ENCODE measurements at regions not wholly inside any gene's neighbourhood (a gene's known extent, or its start where the extent isn't known, plus 50 kb on each side); places are given as distances from the start of the nearest gene placed in this dataset.

DNA sequence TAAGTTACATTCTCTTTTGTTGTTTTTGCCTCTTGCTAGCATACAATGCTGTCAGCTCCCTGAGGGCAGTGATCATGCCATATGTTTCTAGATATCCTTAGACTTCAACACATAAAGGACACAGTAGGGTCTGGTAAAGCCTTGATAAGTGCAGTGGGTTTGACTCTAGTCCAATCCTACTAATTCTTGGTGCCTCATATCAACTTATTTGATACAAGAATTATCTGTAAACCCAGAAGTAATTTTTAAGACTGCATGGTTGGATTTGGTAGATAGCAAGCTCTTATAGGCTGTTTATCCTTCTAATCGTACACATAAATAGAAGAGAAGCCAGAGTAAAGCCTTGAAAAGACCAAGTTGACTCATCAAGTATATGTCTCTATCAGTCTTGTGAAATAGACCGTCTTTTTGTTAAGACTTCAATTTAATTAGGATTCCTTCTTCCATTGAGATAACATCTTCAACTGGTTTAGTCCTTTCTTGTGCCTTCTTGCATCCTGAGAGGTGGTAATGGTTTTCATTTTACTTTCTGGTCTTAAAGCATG is 265.6 kb upstream of the CDIN1 start:
- Histone ChIP-seq H3K4me1 (no peaks in the 10 kb centered on the region), H3K4me3 (no peak overlapping the region), H3K27ac (no peak overlapping the region), H3K9me3 (peaks cover 0 to under 1% (median 0%) of the 10 kb centered on the region in 4 donors), H3K27me3 (no peaks in the 10 kb centered on the region), H3K36me3 (no peaks in the 10 kb centered on the region)
- TF ChIP-seq POLR2A (IDR thresholded peaks at IDR 0.05), result no peak
- TF ChIP-seq EP300 (IDR thresholded peaks at IDR 0.05), result no peak
- TF ChIP-seq, protein P1, sequence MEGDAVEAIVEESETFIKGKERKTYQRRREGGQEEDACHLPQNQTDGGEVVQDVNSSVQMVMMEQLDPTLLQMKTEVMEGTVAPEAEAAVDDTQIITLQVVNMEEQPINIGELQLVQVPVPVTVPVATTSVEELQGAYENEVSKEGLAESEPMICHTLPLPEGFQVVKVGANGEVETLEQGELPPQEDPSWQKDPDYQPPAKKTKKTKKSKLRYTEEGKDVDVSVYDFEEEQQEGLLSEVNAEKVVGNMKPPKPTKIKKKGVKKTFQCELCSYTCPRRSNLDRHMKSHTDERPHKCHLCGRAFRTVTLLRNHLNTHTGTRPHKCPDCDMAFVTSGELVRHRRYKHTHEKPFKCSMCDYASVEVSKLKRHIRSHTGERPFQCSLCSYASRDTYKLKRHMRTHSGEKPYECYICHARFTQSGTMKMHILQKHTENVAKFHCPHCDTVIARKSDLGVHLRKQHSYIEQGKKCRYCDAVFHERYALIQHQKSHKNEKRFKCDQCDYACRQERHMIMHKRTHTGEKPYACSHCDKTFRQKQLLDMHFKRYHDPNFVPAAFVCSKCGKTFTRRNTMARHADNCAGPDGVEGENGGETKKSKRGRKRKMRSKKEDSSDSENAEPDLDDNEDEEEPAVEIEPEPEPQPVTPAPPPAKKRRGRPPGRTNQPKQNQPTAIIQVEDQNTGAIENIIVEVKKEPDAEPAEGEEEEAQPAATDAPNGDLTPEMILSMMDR (IDR thresholded peaks at IDR 0.05), result no peak
- no peak for TF ChIP-seq POLR2AphosphoS5 (IDR thresholded peaks at IDR 0.05)
- DNase-seq, result no peak
- WGBS, 2 donors, result 72 to 84% methylated on average over 2 of the region's 2 CpGs
- intact Hi-C loops (cut with DNase I), result no loop called here

DNA sequence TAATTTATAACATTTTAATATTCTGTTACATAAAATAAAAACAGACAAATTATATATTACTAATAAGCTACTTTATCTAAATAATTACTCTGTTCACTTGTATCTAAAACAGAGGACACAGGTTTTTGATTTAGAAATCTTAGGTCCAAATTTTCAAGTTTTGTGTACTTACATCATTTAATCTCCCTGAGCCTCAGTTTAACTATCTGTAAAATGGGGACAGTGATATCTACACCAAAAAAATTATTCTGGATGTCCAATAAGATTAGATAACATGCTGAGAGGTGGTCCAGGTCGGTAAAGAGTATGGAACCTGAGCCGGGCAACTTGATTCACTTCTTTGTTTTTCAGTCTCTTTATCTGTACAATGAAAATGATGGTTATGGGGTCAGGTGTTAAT is 263.8 kb upstream of the CDIN1 start:
- intact Hi-C loops (cut with DNase I), result no loop called here
- H3K27me3 ChIP-seq, result no peaks in the 10 kb centered on the region
- WGBS, 2 donors, result 87 to 92% methylated on average over 2 of the region's 2 CpGs

DNA sequence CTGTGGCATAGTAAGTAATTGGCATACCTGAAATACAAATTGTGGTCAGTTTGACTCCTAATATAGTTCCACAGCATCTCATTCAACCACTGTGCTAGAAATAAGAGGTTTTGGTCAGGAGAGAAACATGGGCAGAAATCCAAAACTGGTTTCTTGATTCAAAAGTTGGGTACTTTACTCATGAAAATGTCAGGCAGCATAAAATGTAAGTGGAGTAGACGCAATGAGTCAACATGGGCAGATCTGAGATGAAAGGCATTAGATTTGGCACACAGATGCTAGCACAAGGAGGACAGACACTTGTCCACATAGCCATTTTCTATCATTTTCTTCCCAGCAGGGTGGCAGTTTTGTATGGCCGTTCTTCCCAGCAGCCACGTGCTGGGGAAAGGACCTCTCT is 255.8 kb upstream of the CDIN1 start:
- H3K9me3 ChIP-seq, result no peaks in the 10 kb centered on the region
- WGBS, 2 donors, result 76 to 93% methylated on average over 3 of the region's 3 CpGs
- H3K4me1 ChIP-seq, result no peaks in the 10 kb centered on the region
- H3K36me3 ChIP-seq, result no peaks in the 10 kb centered on the region
- no peak overlapping the region for H3K4me3 ChIP-seq
- no peak for DNase-seq
- intact Hi-C loops (cut with DNase I), result no loop called here
- H3K27me3 ChIP-seq, result no peaks in the 10 kb centered on the region
- no peak overlapping the region for H3K27ac ChIP-seq
- TF ChIP-seq POLR2AphosphoS5 (IDR thresholded peaks at IDR 0.05) (no peak), EP300 (IDR thresholded peaks at IDR 0.05) (no peak), POLR2A (IDR thresholded peaks at IDR 0.05) (no peak)
- TF ChIP-seq, protein P1 (IDR thresholded peaks at IDR 0.05), result no peak

More for the DNA sequence above, 263.8 kb upstream of the CDIN1 start:
- no peak for DNase-seq
- Histone ChIP-seq H3K4me3 (no peak overlapping the region), H3K9me3 (no peaks in the 10 kb centered on the region), H3K36me3 (no peaks in the 10 kb centered on the region), H3K4me1 (no peaks in the 10 kb centered on the region), H3K27ac (no peak overlapping the region)
- no peak for TF ChIP-seq EP300 (IDR thresholded peaks at IDR 0.05)
- TF ChIP-seq, protein P1 (IDR thresholded peaks at IDR 0.05), result no peak
- TF ChIP-seq POLR2A (IDR thresholded peaks at IDR 0.05), result no peak
- TF ChIP-seq POLR2AphosphoS5 (IDR thresholded peaks at IDR 0.05), result no peak

DNA sequence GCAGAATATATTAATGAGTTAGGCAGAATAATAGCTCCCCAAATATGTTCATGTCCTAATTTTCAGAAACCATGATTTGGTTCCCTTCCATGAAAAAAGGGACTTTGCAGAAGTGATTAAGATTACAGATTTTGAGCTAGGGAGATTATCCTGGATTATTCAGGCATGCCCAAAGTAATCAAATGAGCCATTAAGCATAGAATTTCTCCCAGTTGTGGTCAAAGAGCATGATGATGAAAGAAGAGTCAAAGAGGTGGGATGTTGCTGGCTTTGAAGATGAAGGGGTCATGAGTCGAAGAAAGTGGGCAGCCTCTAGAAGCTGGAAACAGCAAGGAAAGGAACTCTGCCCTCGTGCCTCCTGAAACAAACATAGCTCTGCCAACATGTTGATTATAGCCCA is 254.2 kb upstream of the CDIN1 start:
- Histone ChIP-seq H3K27me3 (no peaks in the 10 kb centered on the region), H3K4me3 (no peak overlapping the region), H3K4me1 (no peaks in the 10 kb centered on the region), H3K9me3 (no peaks in the 10 kb centered on the region), H3K36me3 (no peaks in the 10 kb centered on the region), H3K27ac (no peak overlapping the region)
- intact Hi-C loops (cut with DNase I), result no loop called here
- 46 to 71% methylated on average over 2 of the region's 2 CpGs for WGBS, 2 donors
- TF ChIP-seq POLR2AphosphoS5 (IDR thresholded peaks at IDR 0.05), result no peak
- TF ChIP-seq POLR2A (IDR thresholded peaks at IDR 0.05), result no peak
- no peak for TF ChIP-seq EP300 (IDR thresholded peaks at IDR 0.05)
- TF ChIP-seq, protein P1 (IDR thresholded peaks at IDR 0.05), result no peak
- DNase-seq, result no peak

DNA sequence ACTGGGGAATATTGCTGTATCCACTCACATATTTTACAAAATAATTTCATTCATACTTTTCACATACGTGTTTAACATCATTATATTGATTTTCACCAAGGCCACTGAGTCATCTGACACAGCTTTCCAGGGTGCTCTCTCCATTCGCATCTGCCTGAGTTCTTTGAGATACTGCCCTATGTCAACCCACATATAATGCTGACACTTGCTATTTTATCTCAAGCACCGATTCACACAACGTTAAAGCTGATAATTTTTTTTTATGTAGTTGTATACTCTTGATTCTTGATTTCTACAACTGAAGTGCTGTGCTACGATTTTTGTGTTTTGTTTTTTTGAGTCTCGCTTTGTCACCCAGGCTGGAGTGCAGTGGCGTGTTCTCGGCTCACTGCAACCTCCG is 249.8 kb upstream of the CDIN1 start:
- intact Hi-C loops (cut with DNase I), result no loop called here
- Histone ChIP-seq H3K36me3 (no peaks in the 10 kb centered on the region), H3K4me3 (no peak overlapping the region), H3K9me3 (no peaks in the 10 kb centered on the region), H3K27me3 (no peaks in the 10 kb centered on the region), H3K27ac (no peak overlapping the region), H3K4me1 (no peaks in the 10 kb centered on the region)
- 94 to 95% methylated on average over 9 of the region's 9 CpGs for WGBS, 2 donors
- no peak for DNase-seq
- TF ChIP-seq POLR2AphosphoS5 (IDR thresholded peaks at IDR 0.05) (no peak), EP300 (IDR thresholded peaks at IDR 0.05) (no peak), POLR2A (IDR thresholded peaks at IDR 0.05) (no peak)
- TF ChIP-seq, protein P1 (IDR thresholded peaks at IDR 0.05), result no peak
